OCI-M1 (cell line): ENCODE measurements at regions not wholly inside any gene's neighbourhood (a gene's known extent, or its start where the extent isn't known, plus 50 kb on each side); places are given as distances from the start of the nearest gene placed in this dataset.

ENCODE experiments used
- DNase-seq: peaks from one replicate; lab custom pipeline; 2025; lab: John Stamatoyannopoulos, UW

GRCh38 chr15:92224843-92225242 lies 168.8 kb upstream of the ST8SIA2 start:
- DNase-seq = no peak

GRCh38 chr15:92226020-92226612 lies 167.6 kb upstream of the ST8SIA2 start:
- DNase-seq = peak; percentile 30

GRCh38 chr15:92228830-92229229 lies 164.9 kb upstream of the ST8SIA2 start:
- no peak for DNase-seq

GRCh38 chr15:92231461-92231860 lies 162.2 kb upstream of the ST8SIA2 start:
- DNase-seq = no peak

- no peak for DNase-seq
These were observed 161.4 kb upstream of the ST8SIA2 start for GRCh38 chr15:92232317-92232716.

- DNase-seq = no peak
These were observed 160.8 kb upstream of the ST8SIA2 start for GRCh38 chr15:92232876-92233275.

GRCh38 chr15:92243227-92243626 lies 150.5 kb upstream of the ST8SIA2 start:
- DNase-seq = no peak

GRCh38 chr15:92244703-92245102 lies 149.0 kb upstream of the ST8SIA2 start:
- no peak for DNase-seq

- no peak for DNase-seq
These were observed 145.9 kb upstream of the ST8SIA2 start for GRCh38 chr15:92247649-92248242.

- no peak for DNase-seq
These were observed 126.6 kb upstream of the ST8SIA2 start for GRCh38 chr15:92266796-92267685.

GRCh38 chr15:92268900-92269299 lies 124.8 kb upstream of the ST8SIA2 start:
- DNase-seq = no peak

- DNase-seq = no peak
These were observed 122.5 kb upstream of the ST8SIA2 start for GRCh38 chr15:92271179-92271578.

GRCh38 chr15:92272106-92272505 lies 121.6 kb upstream of the ST8SIA2 start:
- no peak for DNase-seq

GRCh38 chr15:92273286-92273685 lies 120.4 kb upstream of the ST8SIA2 start:
- DNase-seq = no peak

- DNase-seq = no peak
These were observed 120.0 kb upstream of the ST8SIA2 start for GRCh38 chr15:92273723-92274122.

GRCh38 chr15:92277776-92278175 lies 115.9 kb upstream of the ST8SIA2 start:
- peak; percentile 15 for DNase-seq

GRCh38 chr15:92283813-92284212 lies 109.9 kb upstream of the ST8SIA2 start:
- no peak for DNase-seq

GRCh38 chr15:92288755-92289154 lies 104.9 kb upstream of the ST8SIA2 start:
- DNase-seq = peak; percentile 36

- DNase-seq = no peak
These were observed 103.9 kb upstream of the ST8SIA2 start for GRCh38 chr15:92289733-92290132.

GRCh38 chr15:92290359-92290992 lies 103.2 kb upstream of the ST8SIA2 start:
- DNase-seq = no peak

- no peak for DNase-seq
These were observed 101.8 kb upstream of the ST8SIA2 start for GRCh38 chr15:92291900-92292299.

- DNase-seq = peak; percentile 61
These were observed 98.9 kb upstream of the ST8SIA2 start for GRCh38 chr15:92294759-92295158.
